Transverse colon (tissue), 4 donors: ENCODE measurements at regions not wholly inside any gene's neighbourhood (a gene's known extent, or its start where the extent isn't known, plus 50 kb on each side); places are given as distances from the start of the nearest gene placed in this dataset.
"Not testable (repeated sequence)": the region's sequence is repeated elsewhere in the genome, so short reads cannot be mapped to it uniquely, and the experiment has no call there.

Experiments used
- EP300 ChIP-seq: sonication (generic); formaldehyde crosslinking; IDR thresholded peaks from one replicate; pipeline ENCODE4 v1.6.1; 2017; ENCODE audit warnings: antibody characterized with exemption, low read depth
- POLR2A ChIP-seq: fragments of 450-650 bp; IDR thresholded peaks from one replicate; pipeline ENCODE4 v1.6.1; 2016; ENCODE audit warnings: antibody characterized with exemption, mild to moderate bottlenecking, moderate library complexity
- POLR2AphosphoS5 ChIP-seq, 3 donors: sonication (generic); formaldehyde crosslinking; IDR thresholded peaks; one replicate each; pipeline ENCODE4 v1.6.1; 2016; ENCODE audit warnings: antibody characterized with exemption in 3 of 3
- TF ChIP-seq, protein P1 (sequence below), 5 experiments: fragments of 200-600 bp in 3 of 5; fragments of 450-650 bp in 2 of 5; sonication (generic) in 3 of 5; IDR thresholded peaks; 1 replicate in 2 of 5; 2 replicates in 3 of 5; pipeline ENCODE4 v1.5.1; 2016 to 2017; ENCODE audit warnings: antibody characterized with exemption in 5 of 5, inconsistent platforms in 3 of 5, mild to moderate bottlenecking in 2 of 5, moderate library complexity in 1 of 5

DNA sequence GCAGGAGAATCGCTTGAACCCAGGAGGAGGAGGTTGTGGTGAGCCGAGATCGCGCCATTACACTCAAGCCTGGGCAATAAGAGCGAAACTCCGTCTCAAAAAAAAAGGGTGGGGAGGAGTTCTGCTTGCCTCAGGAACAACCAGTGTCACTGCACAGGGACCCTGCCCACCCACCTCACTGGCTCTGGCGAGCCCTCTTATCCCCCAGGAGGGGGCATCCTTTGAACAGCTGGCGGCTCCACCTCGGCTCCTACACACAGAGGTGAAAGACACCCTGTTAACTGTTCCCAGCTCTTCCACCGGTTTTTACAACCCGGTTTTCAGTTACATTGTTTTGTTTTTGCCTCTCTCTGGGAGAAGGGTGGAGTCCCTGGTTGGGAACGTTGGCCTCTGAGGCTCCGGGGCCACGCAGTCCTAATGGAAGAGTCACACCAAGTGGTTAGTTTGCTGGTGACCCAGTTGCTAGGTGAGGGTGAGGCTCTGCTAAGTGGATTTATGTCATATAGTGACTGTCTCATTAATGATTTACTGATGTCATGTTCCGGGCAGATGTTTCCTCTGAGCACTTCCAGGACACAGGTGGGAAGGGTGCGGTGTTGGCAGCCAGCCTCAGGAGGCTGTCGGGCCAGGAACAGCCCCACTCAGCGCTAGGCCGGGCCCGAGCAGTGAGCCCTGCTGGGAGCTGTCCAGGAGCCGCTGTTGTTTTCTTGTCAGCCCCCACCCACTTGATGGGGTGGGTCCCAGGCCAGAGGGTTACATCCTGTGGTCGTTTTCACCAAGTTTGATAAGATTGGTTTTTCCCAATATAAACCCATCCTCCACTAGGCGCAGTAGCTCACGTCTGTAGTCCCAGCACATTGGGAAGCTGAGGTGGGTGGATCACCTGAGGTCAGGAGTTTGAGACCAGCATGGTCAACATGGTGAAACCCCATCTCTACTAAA is 4474.3 kb upstream of the OR11H1 start:
- TF ChIP-seq, protein P1, sequence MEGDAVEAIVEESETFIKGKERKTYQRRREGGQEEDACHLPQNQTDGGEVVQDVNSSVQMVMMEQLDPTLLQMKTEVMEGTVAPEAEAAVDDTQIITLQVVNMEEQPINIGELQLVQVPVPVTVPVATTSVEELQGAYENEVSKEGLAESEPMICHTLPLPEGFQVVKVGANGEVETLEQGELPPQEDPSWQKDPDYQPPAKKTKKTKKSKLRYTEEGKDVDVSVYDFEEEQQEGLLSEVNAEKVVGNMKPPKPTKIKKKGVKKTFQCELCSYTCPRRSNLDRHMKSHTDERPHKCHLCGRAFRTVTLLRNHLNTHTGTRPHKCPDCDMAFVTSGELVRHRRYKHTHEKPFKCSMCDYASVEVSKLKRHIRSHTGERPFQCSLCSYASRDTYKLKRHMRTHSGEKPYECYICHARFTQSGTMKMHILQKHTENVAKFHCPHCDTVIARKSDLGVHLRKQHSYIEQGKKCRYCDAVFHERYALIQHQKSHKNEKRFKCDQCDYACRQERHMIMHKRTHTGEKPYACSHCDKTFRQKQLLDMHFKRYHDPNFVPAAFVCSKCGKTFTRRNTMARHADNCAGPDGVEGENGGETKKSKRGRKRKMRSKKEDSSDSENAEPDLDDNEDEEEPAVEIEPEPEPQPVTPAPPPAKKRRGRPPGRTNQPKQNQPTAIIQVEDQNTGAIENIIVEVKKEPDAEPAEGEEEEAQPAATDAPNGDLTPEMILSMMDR (IDR thresholded peaks at IDR 0.05) = not testable (repeated sequence)
- TF ChIP-seq EP300; POLR2A; POLR2AphosphoS5 (IDR thresholded peaks at IDR 0.05): not testable (repeated sequence)
